Mucosa of stomach (tissue), 1 donor: ENCODE measurements at regions not wholly inside any gene's neighbourhood (a gene's known extent, or its start where the extent isn't known, plus 50 kb on each side); places are given as distances from the start of the nearest gene placed in this dataset.

ENCODE experiments used
- H3K27me3 ChIP-seq: one replicate; pipeline ENCODE4 v1.7.0; 2013; ENCODE audit warnings: mild to moderate bottlenecking, low read length; ENCODE audit not compliant: control insufficient read depth, insufficient read depth
- H3K36me3 ChIP-seq: one replicate; pipeline ENCODE4 v1.7.0; 2013; ENCODE audit warnings: low read length; ENCODE audit not compliant: control insufficient read depth, insufficient read depth
- H3K4me1 ChIP-seq: one replicate; pipeline ENCODE4 v1.7.0; 2013; ENCODE audit warnings: mild to moderate bottlenecking, low read length; ENCODE audit not compliant: control insufficient read depth, insufficient read depth
- H3K4me3 ChIP-seq: one replicate; pipeline ENCODE4 v1.7.0; 2013; ENCODE audit warnings: low read length
- H3K9ac ChIP-seq: one replicate; pipeline ENCODE4 v1.7.0; 2013; ENCODE audit warnings: mild to moderate bottlenecking, low read length, moderate library complexity
- H3K9me3 ChIP-seq: one replicate; pipeline ENCODE4 v1.7.0; 2013; ENCODE audit warnings: mild to moderate bottlenecking, low read length, moderate library complexity; ENCODE audit not compliant: control insufficient read depth
- donor health status: Pancreatic carcinoma.

- Histone ChIP-seq H3K4me3 (no peak overlapping the region), H3K36me3 (peaks cover 6% of the 10 kb centered on the region), H3K9me3 (no peaks in the 10 kb centered on the region), H3K27me3 (no peaks in the 10 kb centered on the region), H3K4me1 (peaks cover 21% of the 10 kb centered on the region), H3K9ac (no peak overlapping the region)
Measured at GRCh38 chr12:124432376-124432775, 135.0 kb downstream of the NCOR2 start.

DNA sequence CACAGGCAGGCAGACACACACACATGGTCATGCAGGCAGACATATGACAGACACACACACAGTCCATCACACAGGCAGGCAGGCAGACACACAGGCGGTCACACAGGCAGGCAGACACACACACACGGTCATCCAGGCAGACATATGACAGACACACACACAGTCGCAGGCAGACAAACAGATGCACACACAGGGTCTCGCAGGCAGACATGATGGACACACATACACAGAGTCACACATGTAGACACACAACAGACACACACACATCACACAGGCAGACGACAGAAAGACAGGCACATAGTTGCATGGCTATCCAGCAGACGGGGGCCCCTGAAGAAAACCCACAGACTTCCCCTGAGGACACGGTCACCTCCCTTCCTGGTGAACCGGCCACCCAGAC lies 135.4 kb downstream of the NCOR2 start:
- H3K9ac ChIP-seq, result no peak overlapping the region
- no peak overlapping the region for H3K4me3 ChIP-seq
- H3K27me3 ChIP-seq, result no peaks in the 10 kb centered on the region
- H3K36me3 ChIP-seq, result peaks cover 6% of the 10 kb centered on the region
- H3K9me3 ChIP-seq, result no peaks in the 10 kb centered on the region
- H3K4me1 ChIP-seq, result peaks cover 21% of the 10 kb centered on the region

GRCh38 chr12:124430491-124430890 lies 135.6 kb downstream of the RFLNA start:
- Histone ChIP-seq H3K4me1 (peaks cover 21% of the 10 kb centered on the region), H3K4me3 (no peak overlapping the region), H3K36me3 (peaks cover 10% of the 10 kb centered on the region), H3K9ac (no peak overlapping the region), H3K27me3 (no peaks in the 10 kb centered on the region), H3K9me3 (no peaks in the 10 kb centered on the region)

DNA sequence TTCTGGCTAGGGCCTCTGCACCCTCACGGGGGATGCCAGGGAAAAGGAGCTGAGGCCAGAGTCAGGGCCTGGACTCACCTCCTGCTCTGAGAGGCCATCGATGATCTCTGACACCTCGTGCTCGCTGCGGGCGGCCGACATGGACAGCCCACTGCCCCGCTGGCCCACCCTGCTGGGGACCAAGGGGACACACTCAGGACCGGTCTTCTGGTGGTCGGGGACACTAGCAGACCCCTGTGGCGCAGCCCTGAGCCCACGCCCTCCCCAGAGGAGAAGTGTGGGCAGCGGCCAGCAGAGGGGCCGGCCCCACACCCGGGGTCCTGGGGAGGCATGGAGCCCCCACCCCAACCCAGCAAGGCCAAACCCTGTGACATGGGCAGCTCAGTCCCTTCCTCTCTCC lies 134.6 kb downstream of the RFLNA start:
- H3K4me3 ChIP-seq, result no peak overlapping the region
- no peaks in the 10 kb centered on the region for H3K9me3 ChIP-seq
- H3K27me3 ChIP-seq, result no peaks in the 10 kb centered on the region
- H3K36me3 ChIP-seq, result peaks cover 10% of the 10 kb centered on the region
- no peak overlapping the region for H3K9ac ChIP-seq
- H3K4me1 ChIP-seq, result peaks cover 21% of the 10 kb centered on the region

DNA sequence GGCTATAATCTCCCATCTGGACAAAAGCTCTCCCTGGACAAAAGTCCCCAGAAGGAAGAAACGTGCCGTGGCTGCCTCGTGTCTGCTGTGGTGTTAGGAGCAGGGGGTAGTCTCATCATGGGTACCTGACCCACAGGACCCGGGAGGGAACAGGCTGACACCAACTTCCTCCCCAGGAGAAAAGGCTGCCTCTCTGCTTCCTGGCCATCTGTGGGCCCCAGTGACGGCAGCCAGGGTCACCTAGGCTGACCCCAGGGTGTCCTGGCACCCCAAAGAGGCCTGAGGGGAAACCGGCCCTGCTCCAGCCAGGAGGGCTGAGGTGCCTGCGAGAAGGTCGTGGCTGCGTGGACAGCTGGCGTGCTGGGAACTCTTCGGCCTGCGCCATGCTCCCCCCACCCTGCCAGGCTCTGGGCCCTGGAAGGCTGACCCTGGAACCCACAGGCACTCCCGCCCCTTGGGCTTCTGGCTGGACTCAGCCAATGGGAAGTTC lies 133.9 kb downstream of the RFLNA start:
- Histone ChIP-seq H3K4me1 (peaks cover 23% of the 10 kb centered on the region), H3K9me3 (no peaks in the 10 kb centered on the region), H3K4me3 (no peak overlapping the region), H3K36me3 (peaks cover 10% of the 10 kb centered on the region), H3K27me3 (no peaks in the 10 kb centered on the region), H3K9ac (no peak overlapping the region)

DNA sequence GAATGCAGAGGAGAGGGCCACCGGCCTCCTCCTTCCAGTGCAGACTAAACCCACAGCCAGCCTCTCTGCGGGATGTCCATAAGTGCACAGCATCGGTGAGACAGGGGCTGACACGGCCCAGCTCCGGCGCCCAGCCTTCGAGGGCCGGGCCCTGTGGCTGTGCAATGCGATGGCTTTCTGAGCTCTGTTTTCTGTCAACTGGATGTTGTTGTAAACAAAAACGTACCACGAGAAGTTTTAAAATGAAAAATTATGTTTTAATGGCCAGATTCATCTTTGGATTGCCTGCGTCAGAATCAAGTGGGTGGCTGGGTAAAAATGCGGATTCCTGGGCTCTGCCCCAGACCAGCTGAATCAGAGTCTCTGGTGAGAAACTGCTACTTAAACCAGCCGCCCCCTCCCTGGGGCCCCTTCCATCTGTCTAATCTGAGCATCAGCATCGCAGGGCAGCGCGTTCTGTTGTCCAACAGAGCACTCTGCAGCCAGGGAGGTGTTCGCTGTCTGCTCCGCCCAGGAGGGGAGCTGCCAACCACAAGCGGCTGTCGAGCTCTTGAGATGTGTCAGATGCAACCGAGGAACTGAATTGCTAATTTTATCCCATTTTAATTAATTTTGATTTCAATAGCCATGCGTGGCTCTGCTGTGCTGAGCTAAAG lies 133.4 kb downstream of the RFLNA start:
- Histone ChIP-seq H3K27me3 (no peaks in the 10 kb centered on the region), H3K36me3 (peaks cover 10% of the 10 kb centered on the region), H3K9me3 (no peaks in the 10 kb centered on the region), H3K9ac (no peak overlapping the region), H3K4me1 (peaks cover 29% of the 10 kb centered on the region), H3K4me3 (no peak overlapping the region)

- Histone ChIP-seq H3K9me3 (no peaks in the 10 kb centered on the region), H3K9ac (no peak overlapping the region), H3K36me3 (peaks cover 10% of the 10 kb centered on the region), H3K4me3 (no peak overlapping the region), H3K4me1 (peaks cover 43% of the 10 kb centered on the region), H3K27me3 (no peaks in the 10 kb centered on the region)
Measured at GRCh38 chr12:124426594-124427555, 132.0 kb downstream of the RFLNA start.

GRCh38 chr12:124425667-124426066 lies 130.8 kb downstream of the RFLNA start:
- H3K4me3 ChIP-seq, result no peak overlapping the region
- H3K9me3 ChIP-seq, result no peaks in the 10 kb centered on the region
- H3K9ac ChIP-seq, result no peak overlapping the region
- H3K36me3 ChIP-seq, result peaks cover 10% of the 10 kb centered on the region
- no peaks in the 10 kb centered on the region for H3K27me3 ChIP-seq
- H3K4me1 ChIP-seq, result peaks cover 55% of the 10 kb centered on the region

GRCh38 chr12:124424516-124424905 lies 129.6 kb downstream of the RFLNA start:
- Histone ChIP-seq H3K9me3 (no peaks in the 10 kb centered on the region), H3K27me3 (no peaks in the 10 kb centered on the region), H3K9ac (no peak overlapping the region), H3K4me3 (no peak overlapping the region), H3K36me3 (peaks cover 12% of the 10 kb centered on the region), H3K4me1 (peaks cover 53% of the 10 kb centered on the region)

DNA sequence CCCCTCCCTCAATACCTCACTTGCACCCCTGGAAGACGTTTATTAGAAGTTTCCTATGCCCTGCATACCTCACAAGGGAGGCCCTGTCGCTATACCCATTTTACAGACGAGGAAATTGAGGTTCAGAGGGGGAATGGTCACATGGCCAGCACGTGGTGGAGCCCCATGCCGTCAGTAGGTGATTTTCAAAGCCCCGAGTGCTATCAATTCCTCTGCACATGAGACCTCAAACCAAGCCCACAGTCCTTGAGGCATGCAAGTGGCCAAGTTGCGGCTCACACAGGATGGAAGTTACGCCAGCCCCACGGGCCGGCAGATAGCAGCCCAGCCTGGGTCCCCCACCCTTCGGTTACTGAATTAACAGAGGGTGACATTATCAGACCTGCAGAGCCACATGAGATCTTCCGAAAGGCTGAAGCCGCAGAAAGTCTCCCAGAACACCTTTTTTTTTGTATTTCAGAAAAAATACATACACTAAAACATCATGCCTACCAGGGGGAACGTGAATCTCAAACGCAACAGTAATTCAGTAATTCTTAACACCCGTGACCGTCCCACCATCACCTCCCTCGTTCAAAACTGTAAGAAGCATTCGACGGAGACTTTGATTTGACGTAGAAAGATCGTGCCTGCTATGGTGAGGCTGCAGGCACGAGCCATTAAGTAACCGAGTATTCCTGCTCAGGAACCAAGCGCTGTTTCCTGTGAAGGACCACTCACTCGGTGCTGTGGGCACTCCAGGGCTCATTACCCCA lies 129.0 kb downstream of the RFLNA start:
- Histone ChIP-seq H3K4me1 (peaks cover 49% of the 10 kb centered on the region), H3K9me3 (no peaks in the 10 kb centered on the region), H3K27me3 (no peaks in the 10 kb centered on the region), H3K36me3 (peaks cover 13% of the 10 kb centered on the region), H3K9ac (peak overlapping the region; percentile 72), H3K4me3 (no peak overlapping the region)

- H3K4me3 ChIP-seq, result no peak overlapping the region
- H3K36me3 ChIP-seq, result peaks cover 13% of the 10 kb centered on the region
- peak overlapping the region; percentile 72 for H3K9ac ChIP-seq
- no peaks in the 10 kb centered on the region for H3K9me3 ChIP-seq
- no peaks in the 10 kb centered on the region for H3K27me3 ChIP-seq
- peaks cover 39% of the 10 kb centered on the region for H3K4me1 ChIP-seq
Measured at GRCh38 chr12:124422570-124423523, 128.0 kb downstream of the RFLNA start.
